GM19463 (cell line): ENCODE measurements at regions not wholly inside any gene's neighbourhood (a gene's known extent, or its start where the extent isn't known, plus 50 kb on each side); places are given as distances from the start of the nearest gene placed in this dataset.

Experiments
- ATAC-seq: cut with Tn5 transposase; IDR thresholded peaks from one replicate; pipeline ENCODE4 v1.9.1; 2021; ENCODE audit warnings: mild to moderate bottlenecking, moderate library complexity; ENCODE audit not compliant: unreplicated experiment

GRCh38 chr3:150040097-150040496 is 69.4 kb upstream of the PFN2 start:
- ATAC-seq: no peak

DNA sequence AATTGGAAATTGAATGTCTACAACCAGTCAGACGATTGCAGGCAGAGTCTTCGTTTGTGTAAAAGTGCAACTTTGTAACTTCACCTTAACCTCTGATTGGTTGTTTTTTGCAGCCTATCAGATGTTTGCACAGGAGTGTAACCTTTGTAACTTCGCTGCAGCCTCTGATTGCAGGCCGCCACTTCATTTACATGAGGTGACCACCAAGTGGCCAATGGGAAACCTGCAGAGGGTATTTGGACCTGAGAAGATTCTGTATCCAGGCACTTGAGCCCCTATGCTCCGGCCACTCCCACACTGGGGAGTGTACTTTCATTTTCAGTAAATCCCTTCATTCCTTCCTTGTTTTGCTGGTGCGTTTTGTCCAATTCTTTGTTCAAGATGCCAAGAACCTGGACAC is 68.1 kb upstream of the PFN2 start:
- no peak for ATAC-seq

DNA sequence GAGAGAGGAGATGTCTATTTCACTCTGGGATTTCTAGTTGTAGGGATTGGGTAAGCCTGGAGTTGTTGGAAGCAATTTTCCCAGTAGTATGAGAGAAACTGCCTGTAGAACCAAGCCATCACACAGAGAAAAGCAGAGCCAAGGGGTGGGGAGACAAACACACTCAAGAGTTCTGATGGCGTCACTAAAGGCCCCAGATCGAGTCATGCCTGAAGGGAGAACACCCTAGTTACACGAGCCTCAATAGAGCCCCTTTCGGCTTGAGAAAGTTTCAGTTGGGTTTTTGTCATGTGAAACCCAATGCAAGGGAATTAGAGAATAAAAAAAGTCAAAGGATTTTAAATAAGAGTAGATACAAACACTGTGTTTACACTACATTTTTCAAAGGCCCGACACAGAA is 66.1 kb upstream of the PFN2 start:
- no peak for ATAC-seq

GRCh38 chr3:150035910-150036612 is 65.4 kb upstream of the PFN2 start:
- no peak for ATAC-seq

- ATAC-seq: no peak
Observed at GRCh38 chr3:150035301-150035779, 64.6 kb upstream of the PFN2 start.

- ATAC-seq: no peak
Observed at GRCh38 chr3:150033721-150034120, 63.0 kb upstream of the PFN2 start.

- no peak for ATAC-seq
Observed at GRCh38 chr3:150030841-150031240, 60.1 kb upstream of the PFN2 start.

DNA sequence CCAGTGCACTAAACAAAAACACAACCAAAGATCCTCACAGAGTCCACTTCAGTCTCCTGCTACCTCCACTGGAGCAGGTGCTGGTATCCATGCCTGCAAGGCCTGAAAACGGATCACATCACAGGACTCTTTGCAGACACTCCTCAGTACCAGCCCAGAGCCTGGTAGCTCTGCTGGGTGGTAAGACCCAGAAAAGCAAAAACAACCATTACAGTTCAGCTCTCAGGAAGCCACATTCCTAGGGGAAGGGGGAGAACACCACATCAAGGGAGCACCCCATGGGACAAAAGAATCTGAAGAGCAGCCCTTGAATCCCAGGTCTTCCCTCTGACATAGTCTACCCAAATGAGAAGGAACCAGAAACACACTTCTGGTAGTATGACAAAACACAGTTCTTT is 52.5 kb upstream of the PFN2 start:
- ATAC-seq: no peak

GRCh38 chr3:150022381-150023238 is 51.9 kb upstream of the PFN2 start:
- no peak for ATAC-seq

DNA sequence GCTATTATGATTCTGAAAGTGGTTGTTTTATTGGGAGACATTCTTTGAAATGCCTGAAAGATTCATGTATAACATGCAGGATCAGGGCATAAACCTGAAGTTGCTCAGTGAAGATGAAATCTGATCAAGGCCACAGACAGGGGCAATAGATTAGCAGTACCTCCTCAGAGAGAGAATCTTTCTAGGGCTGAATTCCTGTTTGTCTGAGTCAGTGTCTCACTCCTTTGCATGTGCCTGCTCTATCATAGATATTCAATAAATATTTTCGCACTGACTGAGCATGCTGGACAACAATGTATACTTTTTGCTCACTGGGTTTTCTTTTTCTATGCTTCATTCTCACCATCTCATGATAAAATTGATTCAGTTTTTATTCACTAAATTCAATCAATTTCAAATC is 49.8 kb upstream of the PFN2 start:
- no peak for ATAC-seq
